ENCODE measurements at regions not wholly inside any gene's neighbourhood (a gene's known extent, or its start where the extent isn't known, plus 50 kb on each side); places are given as distances from the start of the nearest gene placed in this dataset.

DNA sequence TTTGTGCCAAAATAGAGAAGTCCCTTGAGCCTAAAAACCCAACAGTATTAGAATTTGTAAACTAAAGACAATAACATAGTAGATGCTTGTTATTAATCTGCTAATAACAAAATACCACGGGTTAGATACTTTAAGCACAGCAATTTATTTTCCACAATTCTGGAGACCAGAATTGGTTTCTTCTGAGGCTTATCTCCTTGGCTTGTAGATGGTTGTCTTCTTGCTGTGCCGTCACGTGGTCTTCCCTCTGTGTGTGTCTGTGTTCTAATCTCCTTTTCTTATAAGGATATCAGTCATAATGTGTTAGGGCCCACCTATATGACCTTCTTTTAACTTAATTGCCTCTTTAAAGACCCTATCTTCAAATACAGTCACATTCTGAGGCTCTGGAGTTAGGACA, 260.1 kb downstream of the CYRIA start:
- Mint-ChIP-seq H3K4me1 (peaks cover 0 to 5% of the 10 kb centered on the region in 2 experiments; a peak in 1 of 4 replicates), H3K9me3 (no peaks in the 10 kb centered on the region), H3K36me3 (ENCODE audit: insufficient read depth in 1 of 3, low read depth in 3 of 3) (no peaks in the 10 kb centered on the region), H3K27me3 (ENCODE audit: low read depth) (no peaks in the 10 kb centered on the region; the same call in 1 of the 2 replicates), H3K4me3 (no peak overlapping the region), H3K27ac (no peak overlapping the region)
- TF ChIP-seq, protein P1, sequence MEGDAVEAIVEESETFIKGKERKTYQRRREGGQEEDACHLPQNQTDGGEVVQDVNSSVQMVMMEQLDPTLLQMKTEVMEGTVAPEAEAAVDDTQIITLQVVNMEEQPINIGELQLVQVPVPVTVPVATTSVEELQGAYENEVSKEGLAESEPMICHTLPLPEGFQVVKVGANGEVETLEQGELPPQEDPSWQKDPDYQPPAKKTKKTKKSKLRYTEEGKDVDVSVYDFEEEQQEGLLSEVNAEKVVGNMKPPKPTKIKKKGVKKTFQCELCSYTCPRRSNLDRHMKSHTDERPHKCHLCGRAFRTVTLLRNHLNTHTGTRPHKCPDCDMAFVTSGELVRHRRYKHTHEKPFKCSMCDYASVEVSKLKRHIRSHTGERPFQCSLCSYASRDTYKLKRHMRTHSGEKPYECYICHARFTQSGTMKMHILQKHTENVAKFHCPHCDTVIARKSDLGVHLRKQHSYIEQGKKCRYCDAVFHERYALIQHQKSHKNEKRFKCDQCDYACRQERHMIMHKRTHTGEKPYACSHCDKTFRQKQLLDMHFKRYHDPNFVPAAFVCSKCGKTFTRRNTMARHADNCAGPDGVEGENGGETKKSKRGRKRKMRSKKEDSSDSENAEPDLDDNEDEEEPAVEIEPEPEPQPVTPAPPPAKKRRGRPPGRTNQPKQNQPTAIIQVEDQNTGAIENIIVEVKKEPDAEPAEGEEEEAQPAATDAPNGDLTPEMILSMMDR (conservative IDR thresholded peaks at IDR 0.05) = no peak
- Histone ChIP-seq H3K18ac (ENCODE audit: insufficient read length, low read depth, low read length) (no peak overlapping the region), H2BK120ac (ENCODE audit: low read depth, low read length, poor library complexity, severe bottlenecking) (no peak overlapping the region), H2BK5ac (ENCODE audit: insufficient read length, low read length) (no peak overlapping the region), H3K27ac (ENCODE audit: insufficient read length, low read depth, low read length) (no peak overlapping the region), H2BK12ac (ENCODE audit: insufficient read length, low read depth, low read length) (no peak overlapping the region), H3K14ac (ENCODE audit: insufficient read depth, low read length) (no peak overlapping the region), H3K23me2 (ENCODE audit: insufficient read length, low read depth, low read length, poor library complexity, severe bottlenecking) (no peaks in the 10 kb centered on the region), H3K79me1 (ENCODE audit: insufficient read depth, low read depth, low read length, poor library complexity, severe bottlenecking) (no peaks in the 10 kb centered on the region), H4K91ac (ENCODE audit: insufficient read length, low read depth, low read length) (no peak overlapping the region), H2AFZ (ENCODE audit: low read length) (no peak overlapping the region), H2BK15ac (ENCODE audit: low read depth, low read length) (no peak overlapping the region), H4K20me1 (ENCODE audit: control insufficient read depth, insufficient read depth, insufficient read length) (no peaks in the 10 kb centered on the region), H2AK5ac (ENCODE audit: insufficient read length, low read length) (no peak overlapping the region), H3K27me3 (ENCODE audit: insufficient read depth, low read length) (no peaks in the 10 kb centered on the region), H3K9me3 (ENCODE audit: control insufficient read depth, low read depth, low read length) (no peaks in the 10 kb centered on the region), H2BK20ac (ENCODE audit: low read depth, low read length, poor library complexity, severe bottlenecking) (no peak overlapping the region), H3K79me2 (ENCODE audit: insufficient read depth, low read length) (no peaks in the 10 kb centered on the region), H3K9ac (ENCODE audit: extremely low read depth, insufficient read length, low read length) (no peak overlapping the region), H4K8ac (replicated peaks; ENCODE audit: insufficient read length, low read depth, low read length) (no peak overlapping the region), H3K4ac (ENCODE audit: low read depth, low read length) (no peak overlapping the region), H3K23ac (ENCODE audit: insufficient read length, low read depth, low read length) (no peak overlapping the region), H3K56ac (ENCODE audit: insufficient read length, low read depth, low read length) (no peak overlapping the region), H3K4me2 (ENCODE audit: insufficient read depth, insufficient read length, low read length) (no peak overlapping the region), H3K4me1 (ENCODE audit: insufficient read depth, low read length) (no peaks in the 10 kb centered on the region), H3T11ph (ENCODE audit: low read length) (no peak overlapping the region), H4K5ac (ENCODE audit: insufficient read length, low read depth, low read length) (no peak overlapping the region)
- no CpG with 5 or more reads among the region's 3 CpGs for WGBS (ENCODE audit: extremely low coverage, insufficient read length, low lambda C conversion rate)
- DNase-seq = no peak

Data from H9 (cell line).